Left lung (tissue), 4 donors: ENCODE measurements at regions not wholly inside any gene's neighbourhood (a gene's known extent, or its start where the extent isn't known, plus 50 kb on each side); places are given as distances from the start of the nearest gene placed in this dataset.
A peak's percentile ranks its signal among the peaks of the same experiment; 100 is the strongest.

ENCODE experiments used
- ATAC-seq: fragments of 200-7000 bp; cut with Tn5 transposase; one replicate; pipeline ENCODE4 v1.9.1; 2020; ENCODE audit warnings: moderate library complexity
- DNase-seq, 4 donors: peaks; one replicate each; pipeline ENCODE4 v3.0.0-alpha.2; 2013 to 2020
- H3K27ac ChIP-seq, 2 donors: fragments of 200-600 bp; sonication (generic) in 1 of 2; one replicate each; pipeline versions ENCODE4 v1.5.0 to v1.8.0; 2020 to 2021
- H3K27me3 ChIP-seq, 2 donors: fragments of 200-600 bp; sonication (generic) in 1 of 2; one replicate each; pipeline versions ENCODE4 v1.5.0 to v1.8.0; 2020 to 2021
- H3K36me3 ChIP-seq, 2 donors: fragments of 200-600 bp; sonication (generic) in 1 of 2; one replicate each; pipeline versions ENCODE4 v1.5.0 to v1.8.0; 2020 to 2021
- H3K4me1 ChIP-seq, 2 donors: fragments of 200-600 bp; one replicate each; pipeline ENCODE4 v1.8.0; 2021
- H3K4me3 ChIP-seq, 2 donors: fragments of 200-600 bp; sonication (generic) in 1 of 2; one replicate each; pipeline versions ENCODE4 v1.5.0 to v1.8.0; 2020 to 2021; ENCODE audit warnings: mild to moderate bottlenecking in 1 of 2
- H3K9me3 ChIP-seq, 2 donors: fragments of 200-600 bp; sonication (generic) in 1 of 2; one replicate each; pipeline versions ENCODE4 v1.5.0 to v1.8.0; 2020 to 2021
- CTCF ChIP-seq, 2 donors: fragments of 200-600 bp; sonication (generic) in 1 of 2; IDR thresholded peaks; one replicate each; pipeline versions ENCODE4 v1.5.0 to v1.8.0; 2021; ENCODE audit warnings: antibody characterized with exemption in 2 of 2
- intact Hi-C, 2 donors: fragments of 100-400 bp; cut with DNase I; formaldehyde crosslinking; loops; one replicate each; pipeline versions ENCODE4 v1.11.2 to v1.14.2; 2022
- donor health status: DM: no; HTN: yes; CAD: no.
- donor health status: DM: no; HTN: no; CAD: no.

- Histone ChIP-seq H3K36me3 (no peaks in the 10 kb centered on the region), H3K9me3 (no peaks in the 10 kb centered on the region), H3K4me3 (no peak overlapping the region), H3K27me3 (no peaks in the 10 kb centered on the region), H3K27ac (no peak overlapping the region), H3K4me1 (peaks cover 0 to 4% of the 10 kb centered on the region in 2 donors)
- peak in 1 of 4 donors; percentile 19 for DNase-seq
- ATAC-seq, result no peak
- intact Hi-C loops, result no loop called here
- no peak for TF ChIP-seq CTCF (IDR thresholded peaks at IDR 0.05)
Observed at GRCh38 chr5:67903121-67903520, 312.4 kb upstream of the PIK3R1 start.

- intact Hi-C loops, result no loop called here
- H3K27me3 ChIP-seq, result no peaks in the 10 kb centered on the region
- H3K27ac ChIP-seq, result no peak overlapping the region
- peaks cover 0 to 4% of the 10 kb centered on the region in 2 donors for H3K4me1 ChIP-seq
- H3K9me3 ChIP-seq, result no peaks in the 10 kb centered on the region
- TF ChIP-seq CTCF (IDR thresholded peaks at IDR 0.05), result no peak
- DNase-seq (no peak), ATAC-seq (no peak)
- no peaks in the 10 kb centered on the region for H3K36me3 ChIP-seq
- H3K4me3 ChIP-seq, result no peak overlapping the region
Observed at GRCh38 chr5:67902497-67902830, 313.1 kb upstream of the PIK3R1 start.

GRCh38 chr5:67901814-67902496 is 313.6 kb upstream of the PIK3R1 start:
- Histone ChIP-seq H3K4me3 (no peak overlapping the region), H3K9me3 (no peaks in the 10 kb centered on the region), H3K36me3 (no peaks in the 10 kb centered on the region), H3K27ac (no peak overlapping the region), H3K27me3 (no peaks in the 10 kb centered on the region), H3K4me1 (peaks cover 3 to 4% of the 10 kb centered on the region in 2 donors)
- TF ChIP-seq CTCF (IDR thresholded peaks at IDR 0.05), result no peak
- DNase-seq (no peak), ATAC-seq (no peak)
- intact Hi-C loops, result no loop called here

DNA sequence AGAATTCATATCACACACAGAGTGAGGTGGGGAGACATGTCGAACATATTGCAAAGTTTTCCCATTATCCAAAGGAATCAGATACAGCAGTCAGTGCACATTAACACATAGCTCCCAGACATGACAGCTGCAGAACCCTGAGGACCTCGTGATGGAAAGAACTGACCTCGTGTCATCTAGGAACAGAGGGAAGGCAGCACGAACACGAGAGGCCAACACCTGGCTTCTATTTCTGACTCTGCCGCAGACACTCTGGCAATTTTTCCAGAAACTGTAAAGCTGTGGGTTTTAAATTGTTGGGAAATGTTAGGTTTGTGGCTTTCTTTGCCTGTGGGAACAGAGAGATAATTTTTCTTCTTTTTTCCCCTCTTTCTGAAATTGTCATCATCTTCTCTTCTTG is 315.0 kb upstream of the PIK3R1 start:
- ATAC-seq (no peak), DNase-seq (no peak)
- Histone ChIP-seq H3K27me3 (no peaks in the 10 kb centered on the region), H3K9me3 (no peaks in the 10 kb centered on the region), H3K36me3 (no peaks in the 10 kb centered on the region), H3K27ac (no peak overlapping the region), H3K4me1 (peaks cover 3 to 4% of the 10 kb centered on the region in 2 donors), H3K4me3 (no peak overlapping the region)
- TF ChIP-seq CTCF (IDR thresholded peaks at IDR 0.05), result no peak
- intact Hi-C loops, result no loop called here

DNA sequence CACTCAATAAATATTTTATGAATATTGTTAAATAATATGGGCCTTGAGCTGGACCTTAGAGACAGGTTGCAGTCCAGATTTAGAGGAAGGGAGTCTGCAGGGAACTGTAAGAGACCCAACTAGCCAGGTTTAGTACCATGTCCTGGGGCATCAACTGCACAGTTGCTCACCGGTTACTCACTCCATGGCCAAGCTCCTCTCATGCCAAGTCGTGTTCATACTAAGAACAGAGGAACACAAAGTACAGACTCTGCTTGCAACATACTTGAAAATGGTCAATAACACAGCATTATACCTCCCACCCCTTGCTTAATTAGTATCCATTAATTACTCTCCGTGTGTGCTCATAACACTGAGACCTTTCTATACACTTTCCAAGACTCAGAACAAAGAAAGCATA is 317.6 kb upstream of the PIK3R1 start:
- TF ChIP-seq CTCF (IDR thresholded peaks at IDR 0.05), result no peak
- ATAC-seq (no peak), DNase-seq (no peak)
- intact Hi-C loops, result no loop called here
- Histone ChIP-seq H3K4me3 (no peak overlapping the region), H3K27me3 (no peaks in the 10 kb centered on the region), H3K4me1 (peaks cover 3 to 4% of the 10 kb centered on the region in 2 donors), H3K36me3 (no peaks in the 10 kb centered on the region), H3K9me3 (peaks cover 0 to 3% of the 10 kb centered on the region in 2 donors), H3K27ac (no peak overlapping the region)
